Mesendoderm (in vitro differentiated cells): ENCODE measurements at regions not wholly inside any gene's neighbourhood (a gene's known extent, or its start where the extent isn't known, plus 50 kb on each side); places are given as distances from the start of the nearest gene placed in this dataset.

Experiments used
- DNase-seq: peaks from one replicate; pipeline ENCODE4 v3.0.0; 2013
- H2AK5ac ChIP-seq: 2 replicates; pipeline ENCODE4 v1.6.1; 2013; ENCODE audit warnings: low read length, inconsistent platforms
- H2BK120ac ChIP-seq: 2 replicates; pipeline ENCODE4 v1.6.1; 2013; ENCODE audit warnings: low read depth, mild to moderate bottlenecking, low read length, moderate library complexity, mixed read lengths
- H2BK15ac ChIP-seq: replicated peaks from 2 replicates; pipeline ENCODE4 v1.6.1; 2013; ENCODE audit warnings: low read depth, mild to moderate bottlenecking, moderate library complexity
- H2BK5ac ChIP-seq: 2 replicates; pipeline ENCODE4 v1.6.1; 2013; ENCODE audit warnings: low read length, inconsistent platforms
- H3K18ac ChIP-seq: 2 replicates; pipeline ENCODE4 v1.6.1; 2013; ENCODE audit warnings: mild to moderate bottlenecking, low read length, mixed read lengths
- H3K23ac ChIP-seq: one replicate; pipeline ENCODE4 v1.6.1; 2013; ENCODE audit warnings: low read length
- H3K27ac ChIP-seq: 2 replicates; pipeline ENCODE4 v1.5.1; 2013; ENCODE audit warnings: low read depth, mild to moderate bottlenecking, inconsistent platforms, low read length, moderate library complexity
- H3K27me3 ChIP-seq: 2 replicates; pipeline ENCODE4 v1.6.1; 2013; ENCODE audit warnings: low read length, control low read depth, mild to moderate bottlenecking, inconsistent platforms; ENCODE audit not compliant: insufficient read depth, poor library complexity
- H3K36me3 ChIP-seq: 2 replicates; pipeline ENCODE4 v1.6.1; 2013; ENCODE audit warnings: low read length, inconsistent platforms; ENCODE audit not compliant: control insufficient read depth, insufficient read depth
- H3K4ac ChIP-seq: one replicate; pipeline ENCODE4 v1.6.1; 2013; ENCODE audit warnings: low read depth, mild to moderate bottlenecking, low read length, moderate library complexity
- H3K4me1 ChIP-seq: 2 replicates; pipeline ENCODE4 v1.6.1; 2013; ENCODE audit warnings: low read depth, low read length, inconsistent platforms; ENCODE audit not compliant: control insufficient read depth
- H3K4me2 ChIP-seq: 2 replicates; pipeline ENCODE4 v1.6.1; 2013; ENCODE audit warnings: low read length
- H3K4me3 ChIP-seq: 2 replicates; pipeline ENCODE4 v1.5.1; 2013; ENCODE audit warnings: mild to moderate bottlenecking, low read length
- H3K56ac ChIP-seq: one replicate; pipeline ENCODE4 v1.6.1; 2013; ENCODE audit warnings: low read length
- H3K79me1 ChIP-seq: 2 replicates; pipeline ENCODE4 v1.6.1; 2013; ENCODE audit warnings: low read length, inconsistent platforms
- H3K79me2 ChIP-seq: 2 replicates; pipeline ENCODE4 v1.6.1; 2013; ENCODE audit warnings: mild to moderate bottlenecking, low read length; ENCODE audit not compliant: control insufficient read depth, insufficient read depth
- H3K9ac ChIP-seq: 2 replicates; pipeline ENCODE4 v1.6.1; 2013; ENCODE audit warnings: low read length, inconsistent platforms
- H4K5ac ChIP-seq: one replicate; pipeline ENCODE4 v1.6.1; 2013; ENCODE audit warnings: low read length
- H4K8ac ChIP-seq: one replicate; pipeline ENCODE4 v1.6.1; 2013; ENCODE audit warnings: low read depth, mild to moderate bottlenecking, control low read depth, low read length, moderate library complexity
- WGBS: extraction: QIAGEN DNeasy Blood & Tissue Kit; methylation state at CpG from one replicate; pipeline ENCODE4 v1.1.7; 2013; ENCODE audit warnings: low lambda C conversion rate, missing lambda C conversion rate; ENCODE audit not compliant: insufficient coverage; ENCODE audit errors: extremely low coverage; 5-methylcytosine and 5-hydroxymethylcytosine counted together

- no peak overlapping the region for H3K23ac ChIP-seq
- no peak overlapping the region for H3K9ac ChIP-seq
- H2BK120ac ChIP-seq, result no peak overlapping the region
- no peaks in the 10 kb centered on the region for H3K79me2 ChIP-seq
- no peak overlapping the region for H4K8ac ChIP-seq
- H3K4me2 ChIP-seq, result no peak overlapping the region
- no CpG with 5 or more reads among the region's 2 CpGs for WGBS
- no peaks in the 10 kb centered on the region for H3K27me3 ChIP-seq
- no peaks in the 10 kb centered on the region for H3K4me1 ChIP-seq
- no peak overlapping the region for H2BK5ac ChIP-seq
- H2AK5ac ChIP-seq, result no peak overlapping the region
- no peaks in the 10 kb centered on the region for H3K36me3 ChIP-seq
- no peak overlapping the region for H3K4me3 ChIP-seq
- no peak for DNase-seq
- no peak overlapping the region for H3K18ac ChIP-seq
- no peaks in the 10 kb centered on the region for H3K79me1 ChIP-seq
- H2BK15ac ChIP-seq, result no peak overlapping the region
- H3K56ac ChIP-seq, result no peak overlapping the region
- no peak overlapping the region for H4K5ac ChIP-seq
- no peak overlapping the region for H3K4ac ChIP-seq
- H3K27ac ChIP-seq, result no peak overlapping the region
These were observed 394.7 kb downstream of the FBXO15 start for GRCh38 chr18:73752965-73753364.

GRCh38 chr18:73752546-73752945, 395.1 kb downstream of the FBXO15 start:
- Histone ChIP-seq H3K79me1 (no peaks in the 10 kb centered on the region), H3K4me2 (no peak overlapping the region), H3K18ac (no peak overlapping the region), H3K4me1 (no peaks in the 10 kb centered on the region), H2BK120ac (no peak overlapping the region), H3K4ac (no peak overlapping the region), H2BK5ac (no peak overlapping the region), H3K56ac (no peak overlapping the region), H3K27ac (no peak overlapping the region), H3K79me2 (no peaks in the 10 kb centered on the region), H3K4me3 (no peak overlapping the region), H3K23ac (no peak overlapping the region), H3K9ac (no peak overlapping the region), H4K8ac (no peak overlapping the region), H2BK15ac (no peak overlapping the region), H4K5ac (no peak overlapping the region), H2AK5ac (no peak overlapping the region), H3K36me3 (no peaks in the 10 kb centered on the region), H3K27me3 (no peaks in the 10 kb centered on the region)
- WGBS, result no CpG with 5 or more reads among the region's 4 CpGs
- no peak for DNase-seq

- Histone ChIP-seq H2BK15ac (no peak overlapping the region), H2BK5ac (no peak overlapping the region), H3K79me1 (no peaks in the 10 kb centered on the region), H3K27me3 (no peaks in the 10 kb centered on the region), H2BK120ac (no peak overlapping the region), H3K4ac (no peak overlapping the region), H3K36me3 (no peaks in the 10 kb centered on the region), H3K27ac (no peak overlapping the region), H3K56ac (no peak overlapping the region), H3K79me2 (no peaks in the 10 kb centered on the region), H3K23ac (no peak overlapping the region), H3K4me1 (peaks cover 2% of the 10 kb centered on the region), H3K4me3 (no peak overlapping the region), H2AK5ac (no peak overlapping the region), H3K4me2 (no peak overlapping the region), H4K5ac (no peak overlapping the region), H3K9ac (no peak overlapping the region), H4K8ac (no peak overlapping the region), H3K18ac (no peak overlapping the region)
- no CpG with 5 or more reads among the region's 5 CpGs for WGBS
- DNase-seq, result no peak
These were observed 397.6 kb downstream of the FBXO15 start for GRCh38 chr18:73750052-73750451.

GRCh38 chr18:73749304-73749703, 398.3 kb downstream of the FBXO15 start:
- Histone ChIP-seq H4K5ac (no peak overlapping the region), H3K79me1 (no peaks in the 10 kb centered on the region), H2BK5ac (no peak overlapping the region), H3K79me2 (no peaks in the 10 kb centered on the region), H3K9ac (no peak overlapping the region), H3K27me3 (no peaks in the 10 kb centered on the region), H3K4me2 (no peak overlapping the region), H2AK5ac (no peak overlapping the region), H2BK15ac (no peak overlapping the region), H3K4ac (no peak overlapping the region), H3K4me1 (peaks cover 2% of the 10 kb centered on the region), H3K23ac (no peak overlapping the region), H4K8ac (no peak overlapping the region), H3K27ac (no peak overlapping the region), H3K4me3 (no peak overlapping the region), H2BK120ac (no peak overlapping the region), H3K56ac (no peak overlapping the region), H3K36me3 (no peaks in the 10 kb centered on the region), H3K18ac (no peak overlapping the region)
- WGBS, result no CpG with 5 or more reads among the region's 2 CpGs
- no peak for DNase-seq

- no peak overlapping the region for H3K27ac ChIP-seq
- H3K4ac ChIP-seq, result no peak overlapping the region
- H2BK15ac ChIP-seq, result no peak overlapping the region
- H3K4me3 ChIP-seq, result no peak overlapping the region
- WGBS, result no CpG with 5 or more reads among the region's 4 CpGs
- H4K8ac ChIP-seq, result no peak overlapping the region
- DNase-seq, result no peak
- no peak overlapping the region for H3K23ac ChIP-seq
- no peaks in the 10 kb centered on the region for H3K36me3 ChIP-seq
- H3K9ac ChIP-seq, result no peak overlapping the region
- H3K18ac ChIP-seq, result no peak overlapping the region
- no peaks in the 10 kb centered on the region for H3K79me2 ChIP-seq
- H3K27me3 ChIP-seq, result no peaks in the 10 kb centered on the region
- H4K5ac ChIP-seq, result no peak overlapping the region
- no peak overlapping the region for H3K4me2 ChIP-seq
- no peak overlapping the region for H2BK5ac ChIP-seq
- no peak overlapping the region for H2BK120ac ChIP-seq
- peaks cover 2% of the 10 kb centered on the region for H3K4me1 ChIP-seq
- H3K56ac ChIP-seq, result no peak overlapping the region
- no peak overlapping the region for H2AK5ac ChIP-seq
- H3K79me1 ChIP-seq, result no peaks in the 10 kb centered on the region
These were observed 398.9 kb downstream of the FBXO15 start for GRCh38 chr18:73748731-73749130.

- Histone ChIP-seq H3K4me1 (peaks cover 2% of the 10 kb centered on the region), H2BK15ac (no peak overlapping the region), H4K8ac (no peak overlapping the region), H3K18ac (no peak overlapping the region), H3K4me3 (no peak overlapping the region), H3K27ac (no peak overlapping the region), H3K56ac (no peak overlapping the region), H3K27me3 (no peaks in the 10 kb centered on the region), H3K23ac (no peak overlapping the region), H3K79me2 (no peaks in the 10 kb centered on the region), H2AK5ac (no peak overlapping the region), H3K36me3 (no peaks in the 10 kb centered on the region), H4K5ac (no peak overlapping the region), H3K79me1 (no peaks in the 10 kb centered on the region), H2BK120ac (no peak overlapping the region), H3K4ac (no peak overlapping the region), H2BK5ac (no peak overlapping the region), H3K9ac (no peak overlapping the region), H3K4me2 (no peak overlapping the region)
- DNase-seq, result no peak
These were observed 401.5 kb downstream of the FBXO15 start for GRCh38 chr18:73746101-73746500.
